GM19025 (cell line): ENCODE measurements at regions not wholly inside any gene's neighbourhood (a gene's known extent, or its start where the extent isn't known, plus 50 kb on each side); places are given as distances from the start of the nearest gene placed in this dataset.
"Not testable (repeated sequence)": the region's sequence is repeated elsewhere in the genome, so short reads cannot be mapped to it uniquely, and the experiment has no call there.

ENCODE experiments used
- ATAC-seq: cut with Tn5 transposase; IDR thresholded peaks from one replicate; pipeline ENCODE4 v1.9.1; 2021; ENCODE audit warnings: mild to moderate bottlenecking, low read depth, moderate library complexity; ENCODE audit not compliant: unreplicated experiment

DNA sequence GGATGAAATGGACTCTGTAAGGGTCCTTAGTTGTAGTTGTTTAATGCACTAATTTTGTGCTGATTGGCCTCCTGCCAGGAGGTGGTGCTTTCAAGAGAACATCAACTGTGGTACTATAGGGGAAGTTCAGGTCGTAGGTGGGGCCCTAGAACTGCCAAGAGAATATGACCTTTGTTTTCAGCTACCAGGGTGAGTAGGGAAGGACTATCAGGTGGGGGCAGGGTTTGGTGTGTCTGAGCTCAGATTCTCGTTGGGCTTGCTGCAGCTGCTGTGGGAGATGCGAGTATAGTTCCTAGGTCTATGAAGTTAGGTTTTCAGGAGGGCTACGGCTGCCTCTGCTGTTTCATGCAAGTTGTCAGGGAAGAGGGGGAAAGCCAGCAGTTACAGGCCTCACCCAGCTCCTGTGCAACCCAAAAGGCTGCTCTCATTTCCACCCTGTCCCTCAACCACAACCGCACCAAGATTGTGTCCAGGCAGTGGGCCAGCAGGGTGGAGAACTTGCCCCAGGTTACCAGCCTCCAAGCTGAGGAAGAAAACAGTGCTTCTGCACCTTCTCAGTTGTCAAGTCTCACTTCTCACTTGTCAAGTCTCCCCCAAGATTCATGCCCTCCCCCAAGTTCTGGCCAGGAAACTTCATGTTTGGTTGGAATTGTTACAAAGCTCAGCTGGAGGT lies 626.5 kb upstream of the MAP3K7 start:
- no peak for ATAC-seq

DNA sequence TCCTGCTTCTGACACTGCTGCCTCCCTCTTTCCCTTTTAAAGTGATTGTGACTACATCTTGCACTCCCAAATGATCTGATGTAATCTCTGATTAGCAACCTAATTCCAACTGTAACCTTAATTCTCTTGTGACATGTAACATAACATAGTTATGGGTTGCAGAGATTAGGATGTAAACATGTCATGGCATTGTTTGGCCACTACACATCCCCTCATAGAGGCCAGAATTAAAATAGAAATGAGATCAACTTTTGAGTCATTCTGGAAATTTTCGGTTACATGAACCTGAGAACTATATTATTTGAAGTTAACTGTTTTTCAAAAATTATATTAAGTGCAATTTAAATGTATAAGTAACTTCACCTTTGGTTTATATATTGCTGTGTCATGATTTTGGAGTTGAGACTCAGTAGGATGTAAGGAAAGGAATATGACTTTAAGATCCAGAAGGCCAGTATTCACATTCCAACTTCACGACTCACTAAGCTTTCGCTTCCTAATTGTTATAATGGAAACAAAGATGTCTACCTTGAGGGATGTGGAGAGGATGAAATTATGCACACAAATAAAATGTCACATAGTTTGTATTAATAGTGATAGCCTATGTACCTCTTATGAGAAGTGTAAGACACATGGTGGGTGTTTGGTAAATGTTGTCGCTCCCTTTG lies 611.9 kb upstream of the MAP3K7 start:
- no peak for ATAC-seq

DNA sequence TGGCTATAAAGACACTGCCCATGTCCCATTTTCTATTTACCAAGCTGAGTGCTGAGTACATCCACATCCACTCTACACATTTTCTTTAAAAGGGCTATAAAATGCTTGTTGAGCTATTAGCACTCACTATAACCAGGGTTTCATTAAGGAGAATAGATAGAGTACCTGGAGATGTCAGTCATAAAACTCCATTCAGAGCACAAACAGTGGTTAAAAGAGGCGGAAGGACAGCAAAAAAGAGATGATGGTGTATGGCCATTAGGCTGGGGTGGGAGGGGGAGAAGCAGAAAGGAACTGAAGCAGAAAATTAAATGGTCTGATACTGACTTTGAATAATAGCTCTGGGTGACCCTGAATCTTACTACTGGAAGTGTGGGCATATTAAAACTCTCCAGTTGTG lies 609.9 kb upstream of the MAP3K7 start:
- ATAC-seq = no peak

DNA sequence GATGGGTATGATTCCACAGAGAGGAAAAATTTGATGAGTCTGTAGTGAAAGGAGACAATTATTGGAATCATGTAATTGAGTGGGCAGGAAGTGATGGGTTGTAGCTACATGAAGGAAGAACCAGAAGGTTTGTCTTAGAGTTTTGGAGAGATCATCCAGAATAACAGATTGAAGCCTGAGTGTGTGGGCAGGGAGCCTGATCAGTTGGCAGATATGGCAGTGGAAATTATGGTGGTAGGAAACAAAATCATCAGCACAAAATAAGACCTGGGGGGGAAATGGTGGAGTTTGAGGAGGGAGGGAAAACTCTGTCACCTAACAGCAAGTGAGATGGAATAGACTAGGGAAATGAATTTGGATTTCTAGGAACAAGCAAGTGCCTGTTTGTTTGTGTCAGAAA lies 606.6 kb upstream of the MAP3K7 start:
- no peak for ATAC-seq

DNA sequence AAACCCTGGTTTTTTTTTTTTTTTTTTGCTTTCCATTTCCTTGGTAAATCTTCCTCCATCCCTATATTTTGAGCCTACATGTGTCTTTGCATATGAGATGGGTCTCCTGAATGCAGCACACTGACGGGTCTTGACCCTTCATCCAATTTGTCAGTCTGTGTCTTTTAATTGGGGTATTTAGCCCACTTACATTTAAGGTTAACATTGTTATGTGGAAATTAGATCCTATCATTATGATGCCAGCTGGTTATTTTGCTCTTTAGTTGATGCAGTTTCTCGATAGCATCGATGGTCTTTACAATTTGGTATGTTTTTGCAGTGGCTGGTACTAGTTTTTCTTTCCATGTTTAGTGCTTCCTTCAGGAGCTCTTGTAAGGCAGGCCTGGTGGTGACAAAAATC lies 603.2 kb upstream of the MAP3K7 start:
- ATAC-seq = not testable (repeated sequence)

DNA sequence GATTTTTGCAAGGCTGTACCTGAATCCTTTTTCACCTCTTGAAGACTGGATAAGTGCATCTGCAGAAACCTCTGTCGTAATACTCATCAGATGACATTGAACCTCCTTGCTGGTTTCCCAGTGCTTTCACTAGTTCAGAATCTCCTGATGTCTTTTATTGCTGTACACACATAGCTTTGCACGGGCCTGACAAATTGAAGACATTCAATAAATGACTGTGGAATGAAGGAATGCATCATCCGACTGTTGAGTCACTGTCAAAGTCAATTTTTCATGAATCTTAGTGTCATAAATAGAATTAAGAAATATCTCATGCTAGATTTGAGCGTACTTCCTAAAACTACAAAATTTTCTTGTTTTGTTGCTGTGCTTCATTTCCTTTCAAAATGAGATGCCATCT lies 598.2 kb upstream of the MAP3K7 start:
- no peak for ATAC-seq

DNA sequence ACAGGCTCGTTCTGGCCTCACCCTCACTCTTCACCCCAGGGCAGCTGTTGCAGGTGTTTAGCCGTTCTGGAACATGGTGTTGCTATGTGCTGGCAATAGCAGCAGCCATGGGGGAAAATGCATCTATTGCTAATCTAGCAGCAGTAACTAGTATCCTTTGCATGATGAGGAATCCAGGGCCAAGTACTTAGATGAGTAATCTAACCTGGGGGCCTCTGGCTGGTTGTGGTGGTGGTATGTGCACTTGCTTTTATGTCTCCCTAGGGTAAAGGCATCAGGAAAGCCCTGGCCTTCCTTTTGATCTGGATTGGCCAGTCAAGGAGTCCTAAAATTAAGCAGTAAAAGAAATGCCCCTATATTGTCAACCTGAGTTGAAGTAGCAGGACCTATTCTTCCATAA lies 594.5 kb upstream of the MAP3K7 start:
- no peak for ATAC-seq

DNA sequence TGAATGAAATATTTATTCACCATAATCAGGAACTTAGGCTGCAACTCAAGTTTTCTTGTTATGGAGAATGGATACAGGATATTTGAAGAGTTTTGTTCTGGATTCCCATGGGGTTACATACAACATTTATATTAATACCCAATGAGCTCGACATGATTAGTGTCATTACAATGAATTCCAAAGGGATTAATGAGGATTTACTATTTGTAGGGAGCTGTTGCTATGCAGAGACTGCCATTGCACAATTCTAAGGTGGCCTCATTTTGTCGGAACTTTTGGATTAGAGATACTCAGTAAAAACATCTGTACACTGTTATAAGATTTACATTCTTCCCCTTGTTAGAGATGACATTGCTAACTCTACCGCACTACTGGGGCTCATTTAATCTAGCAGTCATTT lies 586.8 kb upstream of the MAP3K7 start:
- no peak for ATAC-seq

DNA sequence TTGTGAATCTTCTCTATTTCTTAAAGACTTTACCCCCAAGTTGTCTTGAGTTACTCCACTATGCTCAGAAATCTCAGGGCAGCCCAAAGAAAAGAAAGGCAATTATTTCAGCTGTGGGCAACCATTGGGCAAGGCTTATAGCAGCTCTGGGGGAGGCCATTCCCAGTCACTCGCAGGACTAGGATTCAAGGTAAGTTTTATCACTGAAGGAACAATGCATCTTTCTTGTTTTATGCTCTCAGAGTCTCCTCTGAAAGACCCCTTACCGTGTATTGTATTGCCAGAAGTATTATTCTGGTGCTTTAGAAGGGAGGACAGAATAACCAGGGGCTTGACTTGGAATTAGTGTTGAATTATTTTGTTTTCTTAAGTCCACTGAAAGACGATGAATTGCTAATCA lies 586.3 kb upstream of the MAP3K7 start:
- no peak for ATAC-seq

DNA sequence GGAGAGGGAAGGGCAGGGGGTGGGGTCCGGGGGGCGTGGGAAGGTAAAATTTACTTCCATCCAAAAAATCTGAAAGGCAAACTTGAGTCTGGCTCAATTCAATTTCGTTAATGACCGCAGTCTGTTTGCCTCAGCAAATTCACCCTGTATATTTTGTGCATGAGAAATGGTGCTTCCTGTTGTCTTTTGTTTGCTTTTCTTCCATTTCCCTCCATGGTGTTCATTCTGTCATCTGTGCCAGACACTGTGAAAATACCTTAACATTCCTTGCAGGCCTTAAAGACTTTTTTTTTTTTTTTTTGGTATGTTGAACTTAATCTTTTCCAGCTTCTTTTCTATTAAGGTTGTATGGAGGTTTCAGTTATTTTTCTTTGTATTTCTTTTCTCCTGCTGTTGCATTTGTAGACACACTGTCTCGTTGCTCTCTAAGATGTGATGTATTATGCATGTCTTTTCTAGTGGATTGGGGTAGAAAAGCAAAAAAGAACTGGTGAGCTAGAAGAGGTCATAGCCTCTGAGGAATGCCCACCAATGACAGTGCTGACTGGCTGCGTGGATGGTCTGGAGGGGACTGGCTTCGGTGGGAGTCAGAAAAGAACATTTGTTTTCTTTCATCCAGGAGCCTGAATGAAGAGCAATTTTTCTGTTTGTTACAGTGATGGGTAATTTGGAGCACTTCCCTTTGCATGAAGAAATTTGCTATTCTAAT lies 585.0 kb upstream of the MAP3K7 start:
- ATAC-seq = no peak

DNA sequence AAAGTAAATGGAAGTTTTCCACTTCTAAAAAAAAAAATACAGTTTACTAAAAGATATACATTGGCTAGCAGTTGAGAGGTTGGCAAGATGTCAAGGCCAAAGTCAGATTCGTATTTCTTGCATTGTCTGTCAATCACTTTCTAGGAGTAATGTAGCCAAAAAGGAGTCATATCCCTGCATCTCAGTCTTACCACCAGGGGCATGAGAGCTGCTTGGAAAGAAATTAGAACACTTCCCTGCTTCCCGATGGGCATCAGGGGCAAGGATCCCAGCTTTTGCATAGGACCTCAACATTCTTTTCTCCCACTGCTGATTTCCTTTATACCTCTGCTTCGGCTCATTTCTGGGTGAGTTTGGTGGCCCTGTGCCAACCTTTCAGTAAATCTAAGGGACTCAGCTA lies 581.0 kb upstream of the MAP3K7 start:
- ATAC-seq = no peak

DNA sequence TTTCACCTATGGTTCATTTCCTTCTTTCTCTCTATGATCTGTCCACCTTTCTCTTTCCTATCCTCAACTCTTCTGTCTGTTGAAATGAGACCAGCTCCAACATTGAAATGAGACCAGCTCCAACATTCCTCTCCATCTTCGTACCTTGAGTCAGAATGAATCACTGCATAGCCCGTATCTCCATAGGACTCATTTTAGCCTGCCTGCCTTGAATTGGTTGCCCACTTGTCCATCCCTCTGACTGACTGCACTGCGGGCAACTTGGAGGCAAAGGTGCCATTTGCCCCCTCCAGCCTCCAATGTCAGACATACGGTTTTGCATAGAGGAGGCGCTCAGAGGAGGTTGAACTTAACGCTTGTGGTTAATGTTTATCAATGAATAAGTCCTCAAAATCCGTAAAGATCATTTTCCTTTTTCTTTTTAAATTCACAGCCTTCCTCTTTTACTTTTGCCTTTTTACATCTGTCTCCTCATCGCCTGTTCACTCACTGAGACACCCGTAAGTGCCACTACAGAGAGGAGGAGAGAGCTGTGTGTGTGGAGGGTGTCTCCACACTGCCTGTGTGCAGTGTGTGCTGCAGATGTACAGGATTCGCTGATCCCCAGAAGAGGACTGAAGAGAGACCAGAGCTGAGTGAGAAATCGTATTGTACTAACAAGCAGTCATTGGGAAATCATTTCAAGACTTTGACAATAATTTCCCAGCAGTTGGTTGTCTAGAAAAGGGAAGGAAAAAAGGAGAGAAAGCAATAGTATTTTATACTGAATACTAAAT lies 579.6 kb upstream of the MAP3K7 start:
- ATAC-seq = no peak

DNA sequence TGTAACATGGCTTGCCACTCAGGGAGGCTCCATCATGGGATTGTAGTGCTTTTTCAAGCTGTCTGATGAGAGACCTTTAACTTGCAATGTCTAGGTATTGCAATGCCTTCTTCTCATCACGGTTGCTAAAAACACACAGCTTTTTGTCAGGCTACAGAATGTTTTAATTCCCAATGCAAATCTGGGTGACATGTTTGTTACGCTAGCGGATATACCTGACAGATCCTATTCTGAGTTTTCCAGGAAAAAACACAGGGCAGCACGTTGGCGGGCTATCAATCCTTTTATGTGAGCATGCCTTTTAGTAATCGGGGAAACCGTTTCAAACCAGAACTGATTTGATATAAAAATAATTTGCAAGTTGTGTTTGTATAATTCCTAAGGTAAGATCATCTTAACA lies 577.2 kb upstream of the MAP3K7 start:
- no peak for ATAC-seq

DNA sequence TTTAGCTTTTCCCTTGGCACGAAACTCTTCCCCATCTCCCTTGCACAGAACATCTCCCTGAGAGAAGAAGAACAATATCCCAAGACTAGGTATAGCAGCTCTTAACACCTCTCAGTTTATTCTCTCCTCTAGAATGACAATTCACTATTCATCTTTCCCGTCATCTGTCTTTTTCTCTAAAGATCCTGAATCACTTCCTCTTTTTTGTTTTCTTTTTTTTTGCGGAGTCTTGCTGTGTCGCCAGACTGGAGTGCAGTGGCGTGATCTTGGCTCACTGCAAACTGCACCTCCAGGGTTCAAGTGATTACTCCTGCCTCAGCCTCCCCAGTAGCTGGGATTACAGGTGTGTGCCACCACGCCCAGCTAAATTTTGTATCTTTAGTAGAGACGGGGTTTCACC lies 574.4 kb upstream of the MAP3K7 start:
- no peak for ATAC-seq

DNA sequence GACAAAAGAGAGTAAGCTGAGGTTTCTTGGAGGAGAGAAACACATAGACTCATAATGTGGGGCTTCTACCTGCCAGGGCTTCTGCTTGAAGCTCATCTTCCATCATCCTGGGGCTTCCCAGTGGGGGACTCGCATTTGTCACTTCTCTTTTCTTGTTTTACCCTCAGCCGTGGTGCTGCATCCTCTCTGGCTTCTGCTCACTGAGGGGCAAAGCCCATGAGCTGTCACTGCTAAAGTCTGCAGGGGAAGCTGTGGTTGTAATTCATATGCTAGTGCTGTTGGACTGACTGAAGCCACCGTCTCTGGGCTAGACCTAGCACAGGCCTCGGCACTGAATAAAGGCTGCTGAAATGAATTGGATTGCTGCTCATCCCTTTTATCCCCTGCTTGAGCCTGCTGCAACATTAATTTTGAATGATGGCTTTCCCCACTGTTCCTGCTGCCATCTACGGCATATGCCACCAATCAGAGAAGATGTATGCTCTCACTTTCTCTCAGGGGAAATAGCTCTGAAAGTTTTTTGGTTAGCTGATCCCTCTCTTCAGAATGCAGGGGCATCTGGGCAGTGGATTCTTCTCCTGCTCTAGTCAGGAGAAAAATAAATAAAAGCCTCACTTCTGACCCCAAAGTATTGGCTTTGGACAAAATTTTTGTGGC lies 568.4 kb upstream of the MAP3K7 start:
- no peak for ATAC-seq

DNA sequence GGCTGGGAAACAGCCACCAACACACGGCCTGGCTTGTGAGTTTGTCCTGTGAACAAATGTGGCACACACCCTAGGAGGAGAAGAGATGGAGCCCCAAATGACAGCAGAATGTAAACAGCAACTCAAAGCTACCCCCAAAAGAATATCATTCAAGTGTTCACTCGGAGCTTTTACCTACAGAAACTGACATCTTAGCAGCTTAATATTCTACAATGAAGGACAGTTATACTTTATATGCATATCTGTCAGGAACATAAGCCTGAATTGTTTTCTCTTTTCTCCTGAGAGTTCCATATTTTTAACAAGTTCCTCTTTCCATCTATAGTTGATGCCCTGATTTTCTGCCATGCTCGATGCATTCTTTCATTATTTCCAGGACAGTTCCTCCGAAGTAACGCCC lies 566.0 kb upstream of the MAP3K7 start:
- no peak for ATAC-seq

DNA sequence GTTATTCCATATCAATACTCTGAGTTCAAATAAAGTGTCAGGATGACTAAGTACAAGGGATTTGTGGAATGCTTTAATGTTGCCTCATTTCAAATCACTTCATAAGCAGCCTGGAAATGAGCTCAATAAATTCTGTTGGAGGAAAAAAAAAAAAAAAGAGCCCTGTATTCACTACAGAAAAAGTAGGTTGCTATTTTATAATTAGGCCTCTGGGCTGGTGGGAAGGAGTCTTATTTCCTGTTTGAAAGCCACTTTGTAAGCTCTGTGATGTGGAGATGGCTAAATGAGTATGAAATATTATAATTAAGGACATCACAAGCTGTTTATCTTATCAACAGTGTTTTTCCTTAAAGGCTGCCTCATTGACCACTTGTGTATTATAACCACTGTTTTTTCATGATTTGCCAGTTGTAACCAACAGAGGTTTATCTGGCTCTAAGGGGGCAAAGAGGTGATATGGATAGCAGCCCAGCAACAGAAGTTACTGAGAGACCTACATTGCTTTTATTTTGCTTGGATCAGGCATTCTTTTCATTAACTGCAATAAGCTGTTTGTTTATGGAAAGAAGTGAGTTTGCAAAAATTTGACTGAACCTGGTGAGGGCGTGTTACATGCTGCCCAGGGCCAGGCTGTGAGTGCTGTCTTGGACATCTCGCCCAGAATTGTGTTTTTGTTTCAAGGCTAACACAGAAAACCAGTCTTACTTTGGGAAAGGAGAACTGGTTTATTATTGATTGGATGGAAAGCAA lies 563.3 kb upstream of the MAP3K7 start:
- ATAC-seq = no peak

DNA sequence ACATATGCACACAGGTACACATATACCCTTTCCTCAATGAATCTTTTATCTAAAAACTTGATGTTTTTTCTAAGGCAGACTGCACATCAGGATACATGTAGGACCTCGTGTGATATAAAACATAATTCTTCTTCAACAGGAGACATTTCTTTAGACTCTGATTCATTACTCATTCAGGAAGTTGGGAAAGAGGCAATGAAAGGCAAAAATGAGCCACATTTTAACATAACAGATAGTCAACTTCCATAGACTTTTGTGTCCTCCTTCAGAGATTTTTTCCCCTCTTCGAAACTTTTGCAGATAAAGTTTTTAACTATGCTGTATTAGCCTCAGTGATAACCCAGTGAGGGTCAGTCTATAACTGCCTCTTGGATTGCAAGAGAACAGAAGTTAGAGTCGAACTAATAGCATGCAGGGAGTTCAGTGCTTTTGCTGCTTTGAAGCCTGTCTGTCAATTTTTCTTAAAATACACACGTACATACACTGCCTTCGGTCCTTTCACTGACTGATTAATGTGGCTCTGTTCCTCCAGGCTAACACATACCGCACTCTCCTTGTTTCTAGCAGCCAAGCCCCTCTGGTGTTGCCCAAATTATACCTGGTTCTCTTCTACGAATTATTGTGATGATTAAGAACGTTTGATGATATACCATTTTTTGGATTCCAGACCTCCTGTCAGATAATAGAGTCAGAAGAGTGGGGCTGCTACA lies 562.5 kb upstream of the MAP3K7 start:
- no peak for ATAC-seq

DNA sequence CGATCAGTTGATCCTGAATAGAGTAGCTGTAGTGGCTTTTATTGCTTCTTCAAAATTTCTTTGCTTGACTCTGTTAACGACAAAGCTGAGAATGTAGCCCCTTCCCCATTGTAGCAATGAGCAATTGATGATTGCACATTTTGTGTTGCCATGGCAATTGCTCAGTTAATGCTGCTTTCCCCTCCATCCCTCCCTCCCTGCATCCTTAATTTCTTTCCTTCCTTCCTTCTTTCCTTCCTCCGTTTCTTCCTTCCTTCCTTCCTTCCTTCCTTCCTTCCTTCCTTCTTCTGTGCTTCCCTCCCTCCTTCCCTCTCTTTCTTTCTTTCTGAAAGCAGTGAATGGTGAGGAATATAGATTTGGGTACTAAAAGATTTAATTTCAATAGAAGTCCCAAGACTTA lies 557.3 kb upstream of the MAP3K7 start:
- ATAC-seq = no peak
